ENCODE measurements at regions not wholly inside any gene's neighbourhood (a gene's known extent, or its start where the extent isn't known, plus 50 kb on each side); places are given as distances from the start of the nearest gene placed in this dataset.

DNA sequence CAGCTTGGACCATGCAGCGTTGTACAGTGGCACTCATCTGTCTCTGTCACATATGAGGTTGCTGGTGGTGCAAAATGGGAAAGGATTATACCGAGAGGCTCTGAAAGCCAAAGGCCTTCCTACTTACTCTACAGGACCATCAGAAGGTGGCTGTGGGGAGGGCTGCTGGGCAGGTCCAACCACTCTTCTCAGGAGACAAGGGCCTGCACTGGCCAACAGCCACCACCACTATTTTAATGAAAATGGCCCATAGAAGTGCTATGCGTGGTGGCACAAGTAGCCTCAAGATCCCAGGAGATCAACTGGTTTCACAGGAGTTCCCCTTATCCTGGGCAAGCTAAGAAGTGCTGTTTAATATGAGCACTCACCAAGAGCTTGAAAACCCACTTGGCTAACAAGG, 52.3 kb downstream of the MRPL57 start:
- no peak for FAIRE-seq
- DNase-seq (ENCODE audit: low read depth): no peak
- Histone ChIP-seq H3K4me3 (ENCODE audit: low read depth, low read length) (no peak overlapping the region), H3K27me3 (ENCODE audit: control insufficient read depth, insufficient read depth, low read length) (no peaks in the 10 kb centered on the region), H3K36me3 (ENCODE audit: control insufficient read depth, insufficient read depth, low read length) (no peaks in the 10 kb centered on the region)
- no peak for TF ChIP-seq CTCF (IDR thresholded peaks at IDR 0.05; ENCODE audit: insufficient read depth, low read length, severe bottlenecking)

- Histone ChIP-seq H3K36me3 (ENCODE audit: control insufficient read depth, insufficient read depth, low read length) (no peaks in the 10 kb centered on the region), H3K27me3 (ENCODE audit: control insufficient read depth, insufficient read depth, low read length) (no peaks in the 10 kb centered on the region), H3K4me3 (ENCODE audit: low read depth, low read length) (no peak overlapping the region)
- no peak for TF ChIP-seq CTCF (IDR thresholded peaks at IDR 0.05; ENCODE audit: insufficient read depth, low read length, severe bottlenecking)
- FAIRE-seq: no peak
- no peak for DNase-seq (ENCODE audit: low read depth)
Observed at GRCh38 chr13:21229241-21230024, 53.0 kb downstream of the MRPL57 start.

DNA sequence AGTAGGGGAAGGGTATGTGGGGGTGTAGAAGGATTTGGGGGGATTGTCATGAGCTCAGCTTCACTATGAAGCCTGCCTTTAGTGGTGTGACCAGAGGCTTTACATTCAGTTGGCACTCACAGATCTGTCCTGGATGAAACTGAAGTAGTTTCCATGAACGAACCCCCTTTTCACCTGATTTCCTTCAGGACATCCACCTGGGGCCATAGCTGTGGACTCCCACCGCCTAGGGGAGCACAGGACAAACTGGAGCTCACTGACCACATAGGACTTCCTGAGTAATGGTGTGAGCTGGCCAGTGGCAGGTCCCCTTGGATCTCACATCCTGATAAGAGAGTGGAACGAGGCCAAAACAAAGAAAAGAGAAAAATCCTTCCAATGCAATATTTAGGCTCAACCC, 54.1 kb downstream of the MRPL57 start:
- DNase-seq (ENCODE audit: low read depth) (no peak), FAIRE-seq (no peak)
- H3K4me3 ChIP-seq (ENCODE audit: low read depth, low read length): no peak overlapping the region
- H3K36me3 ChIP-seq (ENCODE audit: control insufficient read depth, insufficient read depth, low read length): no peaks in the 10 kb centered on the region
- TF ChIP-seq CTCF (IDR thresholded peaks at IDR 0.05; ENCODE audit: insufficient read depth, low read length, severe bottlenecking): no peak
- no peaks in the 10 kb centered on the region for H3K27me3 ChIP-seq (ENCODE audit: control insufficient read depth, insufficient read depth, low read length)

GRCh38 chr13:21231426-21231940, 55.0 kb downstream of the MRPL57 start:
- TF ChIP-seq CTCF (IDR thresholded peaks at IDR 0.05; ENCODE audit: insufficient read depth, low read length, severe bottlenecking): no peak
- H3K4me3 ChIP-seq (ENCODE audit: low read depth, low read length): no peak overlapping the region
- no peak for DNase-seq (ENCODE audit: low read depth)
- H3K27me3 ChIP-seq (ENCODE audit: control insufficient read depth, insufficient read depth, low read length): no peaks in the 10 kb centered on the region
- no peak for FAIRE-seq
- no peaks in the 10 kb centered on the region for H3K36me3 ChIP-seq (ENCODE audit: control insufficient read depth, insufficient read depth, low read length)

- no peak for DNase-seq (ENCODE audit: low read depth)
- H3K27me3 ChIP-seq (ENCODE audit: control insufficient read depth, insufficient read depth, low read length): no peaks in the 10 kb centered on the region
- H3K36me3 ChIP-seq (ENCODE audit: control insufficient read depth, insufficient read depth, low read length): no peaks in the 10 kb centered on the region
- no peak overlapping the region for H3K4me3 ChIP-seq (ENCODE audit: low read depth, low read length)
- no peak for FAIRE-seq
- TF ChIP-seq CTCF (IDR thresholded peaks at IDR 0.05; ENCODE audit: insufficient read depth, low read length, severe bottlenecking): no peak
Observed at GRCh38 chr13:21232196-21232595, 55.7 kb downstream of the MRPL57 start.

- no peak for FAIRE-seq
- Histone ChIP-seq H3K4me3 (ENCODE audit: low read depth, low read length) (no peak overlapping the region), H3K27me3 (ENCODE audit: control insufficient read depth, insufficient read depth, low read length) (no peaks in the 10 kb centered on the region), H3K36me3 (ENCODE audit: control insufficient read depth, insufficient read depth, low read length) (no peaks in the 10 kb centered on the region)
- no peak for DNase-seq (ENCODE audit: low read depth)
- TF ChIP-seq CTCF (IDR thresholded peaks at IDR 0.05; ENCODE audit: insufficient read depth, low read length, severe bottlenecking): no peak
Observed at GRCh38 chr13:21232599-21232998, 56.1 kb downstream of the MRPL57 start.

All from bronchial epithelial cell (primary cell).